HEK293 (cell line): ENCODE measurements at regions not wholly inside any gene's neighbourhood (a gene's known extent, or its start where the extent isn't known, plus 50 kb on each side); places are given as distances from the start of the nearest gene placed in this dataset.

Source experiments
- CTCF ChIP-seq: fragments of 450-650 bp; formaldehyde crosslinking; IDR thresholded peaks from 2 replicates; pipeline ENCODE4 v1.5.1; 2016; ENCODE audit warnings: missing biosample characterization, missing genetic modification characterization
- TF ChIP-seq, protein P1 (sequence below): fragments of 450-650 bp; formaldehyde crosslinking; IDR thresholded peaks from 2 replicates; pipeline ENCODE4 v1.5.1; 2017; ENCODE audit warnings: missing biosample characterization, mild to moderate bottlenecking, missing genetic modification characterization, moderate library complexity

DNA sequence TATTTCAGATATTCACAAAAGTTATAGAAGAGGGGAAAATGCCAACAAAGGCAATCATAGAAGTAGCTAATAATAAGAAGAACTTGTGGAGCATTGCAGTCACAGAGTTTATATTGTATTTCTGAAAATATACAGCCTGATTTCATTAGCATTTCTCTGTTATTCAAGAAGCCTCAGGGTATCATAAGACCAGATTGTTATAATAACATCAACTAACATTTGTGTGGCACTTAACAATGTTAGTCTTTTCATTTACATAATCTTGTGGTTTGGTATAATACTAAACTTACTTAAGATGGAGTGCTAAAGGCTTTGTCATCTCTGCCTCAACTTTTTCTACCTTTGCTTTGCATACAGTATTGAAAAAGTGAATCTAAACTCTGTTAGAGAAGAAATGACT lies 61.6 kb upstream of the TACR1 start:
- TF ChIP-seq CTCF (tag by site-specific recombination) = no peak
- TF ChIP-seq, protein P1, sequence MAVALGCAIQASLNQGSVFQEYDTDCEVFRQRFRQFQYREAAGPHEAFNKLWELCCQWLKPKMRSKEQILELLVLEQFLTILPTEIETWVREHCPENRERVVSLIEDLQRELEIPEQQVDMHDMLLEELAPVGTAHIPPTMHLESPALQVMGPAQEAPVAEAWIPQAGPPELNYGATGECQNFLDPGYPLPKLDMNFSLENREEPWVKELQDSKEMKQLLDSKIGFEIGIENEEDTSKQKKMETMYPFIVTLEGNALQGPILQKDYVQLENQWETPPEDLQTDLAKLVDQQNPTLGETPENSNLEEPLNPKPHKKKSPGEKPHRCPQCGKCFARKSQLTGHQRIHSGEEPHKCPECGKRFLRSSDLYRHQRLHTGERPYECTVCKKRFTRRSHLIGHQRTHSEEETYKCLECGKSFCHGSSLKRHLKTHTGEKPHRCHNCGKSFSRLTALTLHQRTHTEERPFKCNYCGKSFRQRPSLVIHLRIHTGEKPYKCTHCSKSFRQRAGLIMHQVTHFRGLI = no peak
